Chondrocyte (in vitro differentiated cells): ENCODE measurements at regions not wholly inside any gene's neighbourhood (a gene's known extent, or its start where the extent isn't known, plus 50 kb on each side); places are given as distances from the start of the nearest gene placed in this dataset.

ENCODE experiments used
- DNase-seq: peaks from one replicate; pipeline ENCODE4 v3.0.0; 2021; ENCODE audit warnings: mixed read lengths, low spot score
- H3K27ac Mint-ChIP-seq: one replicate; pipeline ENCODE4 v1.8.0; 2021; ENCODE audit warnings: mild to moderate bottlenecking, moderate library complexity, mixed read lengths; ENCODE audit not compliant: unreplicated experiment
- H3K27me3 Mint-ChIP-seq: 2 replicates; pipeline ENCODE4 v1.8.0; 2021; ENCODE audit warnings: low read depth, mixed read lengths
- H3K36me3 Mint-ChIP-seq: 2 replicates; pipeline ENCODE4 v1.8.0; 2021; ENCODE audit warnings: low read depth, mixed read lengths
- H3K4me1 Mint-ChIP-seq: 2 replicates; pipeline ENCODE4 v1.8.0; 2021; ENCODE audit warnings: low read depth, mild to moderate bottlenecking, mixed read lengths
- H3K4me3 Mint-ChIP-seq: one replicate; pipeline ENCODE4 v1.8.0; 2021; ENCODE audit warnings: mild to moderate bottlenecking, moderate library complexity, mixed read lengths; ENCODE audit not compliant: unreplicated experiment
- H3K9me3 Mint-ChIP-seq: 2 replicates; pipeline ENCODE4 v1.8.0; 2021; ENCODE audit warnings: low read depth, mixed read lengths
- TF ChIP-seq, protein P1 (sequence below): fragments of 200-600 bp; sonication (generic); IDR thresholded peaks from 2 replicates; pipeline ENCODE4 v1.5.0; 2021; ENCODE audit warnings: antibody characterized with exemption, mild to moderate bottlenecking, moderate library complexity

DNA sequence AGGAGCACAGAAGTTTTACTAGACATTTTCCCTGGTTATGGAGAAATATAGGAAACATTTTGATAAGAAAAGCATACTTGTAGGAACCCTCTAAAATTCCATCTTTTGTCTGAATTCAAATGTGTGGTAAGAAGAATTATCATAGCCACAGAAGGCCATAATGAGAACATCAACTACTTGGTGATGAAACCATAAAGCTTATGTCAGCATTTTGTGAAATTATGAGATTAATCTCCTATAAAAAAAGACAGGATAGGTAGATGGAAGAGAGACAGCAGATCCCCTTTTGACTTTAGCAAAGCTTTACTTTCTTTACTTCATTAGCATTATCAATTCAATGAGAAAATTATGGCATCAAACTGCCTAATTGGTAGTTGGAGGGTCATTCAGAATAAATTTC, 697.0 kb downstream of the IGSF11 start:
- H3K27me3 Mint-ChIP-seq, result no peaks in the 10 kb centered on the region
- no peaks in the 10 kb centered on the region for H3K4me1 Mint-ChIP-seq
- DNase-seq, result no peak
- TF ChIP-seq, protein P1, sequence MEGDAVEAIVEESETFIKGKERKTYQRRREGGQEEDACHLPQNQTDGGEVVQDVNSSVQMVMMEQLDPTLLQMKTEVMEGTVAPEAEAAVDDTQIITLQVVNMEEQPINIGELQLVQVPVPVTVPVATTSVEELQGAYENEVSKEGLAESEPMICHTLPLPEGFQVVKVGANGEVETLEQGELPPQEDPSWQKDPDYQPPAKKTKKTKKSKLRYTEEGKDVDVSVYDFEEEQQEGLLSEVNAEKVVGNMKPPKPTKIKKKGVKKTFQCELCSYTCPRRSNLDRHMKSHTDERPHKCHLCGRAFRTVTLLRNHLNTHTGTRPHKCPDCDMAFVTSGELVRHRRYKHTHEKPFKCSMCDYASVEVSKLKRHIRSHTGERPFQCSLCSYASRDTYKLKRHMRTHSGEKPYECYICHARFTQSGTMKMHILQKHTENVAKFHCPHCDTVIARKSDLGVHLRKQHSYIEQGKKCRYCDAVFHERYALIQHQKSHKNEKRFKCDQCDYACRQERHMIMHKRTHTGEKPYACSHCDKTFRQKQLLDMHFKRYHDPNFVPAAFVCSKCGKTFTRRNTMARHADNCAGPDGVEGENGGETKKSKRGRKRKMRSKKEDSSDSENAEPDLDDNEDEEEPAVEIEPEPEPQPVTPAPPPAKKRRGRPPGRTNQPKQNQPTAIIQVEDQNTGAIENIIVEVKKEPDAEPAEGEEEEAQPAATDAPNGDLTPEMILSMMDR, result no peak
- H3K4me3 Mint-ChIP-seq, result no peak overlapping the region
- peaks cover 6% of the 10 kb centered on the region for H3K9me3 Mint-ChIP-seq
- H3K27ac Mint-ChIP-seq, result no peak overlapping the region
- no peaks in the 10 kb centered on the region for H3K36me3 Mint-ChIP-seq

DNA sequence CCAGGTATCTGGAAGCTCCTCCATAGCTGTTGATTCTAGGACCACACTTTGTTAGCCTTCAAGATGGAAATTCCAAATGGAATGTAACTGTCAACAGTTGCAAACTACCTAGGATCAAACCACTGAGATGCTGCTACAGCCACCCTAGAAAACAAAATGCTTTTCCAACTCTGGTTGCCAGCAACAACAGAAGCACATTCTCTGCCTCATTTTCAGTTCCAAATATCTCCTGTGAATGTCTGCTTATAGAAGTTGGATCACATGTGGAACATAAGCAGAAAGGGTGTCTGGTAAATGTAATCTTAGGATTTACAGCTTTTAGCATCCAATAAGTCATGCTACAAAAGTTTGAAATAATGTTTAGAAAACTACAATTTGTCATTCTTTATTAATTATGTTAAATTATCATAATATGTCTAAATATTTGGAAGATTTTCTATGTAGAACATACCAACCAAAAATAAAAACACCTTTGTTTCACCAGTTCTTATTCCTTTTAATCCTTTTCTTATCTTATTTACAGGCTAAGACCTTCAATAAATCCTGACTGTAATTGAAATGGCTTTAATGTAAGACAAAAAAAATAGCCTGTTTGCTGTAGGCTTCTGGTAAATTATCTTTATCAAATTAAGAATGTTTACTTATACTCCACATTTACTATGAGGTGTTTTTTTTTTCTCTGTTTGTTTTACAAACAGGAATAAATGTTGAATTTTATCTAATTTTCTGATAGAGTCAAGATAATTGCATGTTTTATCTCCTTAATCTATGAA, 687.1 kb downstream of the IGSF11 start:
- DNase-seq, result no peak
- Mint-ChIP-seq H3K27ac (no peak overlapping the region), H3K4me3 (no peak overlapping the region), H3K27me3 (no peaks in the 10 kb centered on the region), H3K36me3 (no peaks in the 10 kb centered on the region), H3K9me3 (peaks cover 10% of the 10 kb centered on the region), H3K4me1 (peaks cover 7% of the 10 kb centered on the region)
- TF ChIP-seq, protein P1, result no peak

DNA sequence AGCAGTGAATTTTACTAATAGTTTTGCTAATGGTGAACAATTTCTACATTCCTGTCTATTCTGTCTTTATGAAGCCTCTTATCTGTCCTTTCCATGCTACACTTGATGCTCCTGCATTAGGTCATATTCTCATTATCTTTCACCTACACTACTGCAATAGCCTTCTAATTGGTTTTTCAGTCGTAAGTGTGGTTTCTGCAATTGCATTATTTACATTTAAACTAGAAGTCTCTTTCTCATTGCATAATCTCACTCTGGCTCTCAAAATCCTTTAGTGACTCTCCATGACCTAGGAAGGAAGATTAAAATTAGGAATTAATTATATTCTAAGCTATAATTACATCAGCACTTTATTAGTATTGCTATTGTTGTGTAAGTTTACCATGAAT, 686.5 kb downstream of the IGSF11 start:
- peaks cover 7% of the 10 kb centered on the region for H3K4me1 Mint-ChIP-seq
- no peak overlapping the region for H3K27ac Mint-ChIP-seq
- peaks cover 12% of the 10 kb centered on the region for H3K9me3 Mint-ChIP-seq
- no peak for DNase-seq
- H3K4me3 Mint-ChIP-seq, result no peak overlapping the region
- TF ChIP-seq, protein P1, result no peak
- no peaks in the 10 kb centered on the region for H3K27me3 Mint-ChIP-seq
- H3K36me3 Mint-ChIP-seq, result no peaks in the 10 kb centered on the region

DNA sequence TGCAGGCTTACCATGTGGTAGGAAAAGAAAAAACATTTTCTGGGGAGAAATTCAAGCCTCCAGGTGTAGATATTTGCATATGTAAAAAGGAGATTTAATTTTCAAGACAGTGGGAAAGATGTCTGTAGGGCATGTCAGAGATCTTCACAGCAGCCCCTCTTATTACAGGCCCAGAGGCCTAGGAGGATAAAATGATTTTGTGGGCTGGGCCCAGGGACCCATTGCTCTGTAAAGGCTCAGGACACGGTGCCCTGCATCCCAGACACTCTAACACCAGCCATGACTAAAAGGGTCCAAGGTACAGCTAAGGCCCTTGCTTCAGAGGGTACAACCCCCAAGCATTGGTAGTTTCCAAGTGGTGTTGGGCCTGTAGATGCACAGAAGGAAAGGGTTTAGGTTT, 680.1 kb downstream of the IGSF11 start:
- Mint-ChIP-seq H3K36me3 (peaks cover 4% of the 10 kb centered on the region), H3K4me3 (no peak overlapping the region), H3K9me3 (peaks cover 54% of the 10 kb centered on the region), H3K4me1 (no peaks in the 10 kb centered on the region), H3K27ac (no peak overlapping the region), H3K27me3 (no peaks in the 10 kb centered on the region)
- TF ChIP-seq, protein P1, result no peak
- no peak for DNase-seq

DNA sequence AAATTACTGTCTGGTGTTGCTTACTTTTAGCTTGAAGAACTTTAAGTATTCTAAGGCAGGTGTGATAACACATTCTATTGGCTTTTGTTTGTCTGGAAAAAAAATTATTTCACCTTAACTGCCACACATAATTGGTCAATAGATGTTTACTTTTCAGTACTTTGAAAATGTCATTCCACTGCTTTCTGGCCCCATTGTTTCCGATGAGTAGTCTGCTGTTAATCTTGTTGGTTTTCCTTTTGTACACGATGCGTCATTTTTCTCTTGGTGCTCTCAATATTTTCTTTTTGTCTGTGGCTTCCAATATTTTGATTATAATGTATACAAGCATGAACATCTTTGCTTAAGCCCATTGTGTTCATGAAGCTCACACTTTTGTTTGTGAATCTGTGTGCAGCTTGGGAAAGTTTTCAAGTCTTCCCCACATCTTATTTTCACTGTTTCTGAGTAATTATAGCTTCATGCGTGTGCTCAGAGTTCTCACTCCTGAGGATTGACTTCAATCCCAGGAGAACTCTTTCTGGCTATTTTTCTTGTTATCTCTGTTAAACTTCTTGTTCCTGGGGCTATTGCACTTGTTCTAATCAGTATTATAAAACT, 664.7 kb downstream of the IGSF11 start:
- peaks cover 25% of the 10 kb centered on the region for H3K9me3 Mint-ChIP-seq

More for the DNA sequence above, 664.7 kb downstream of the IGSF11 start:
- no peak for DNase-seq
- H3K27ac Mint-ChIP-seq, result no peak overlapping the region
- TF ChIP-seq, protein P1, result no peak
- H3K27me3 Mint-ChIP-seq, result peaks cover 4% of the 10 kb centered on the region
- H3K36me3 Mint-ChIP-seq, result peaks cover 2% of the 10 kb centered on the region
- H3K4me3 Mint-ChIP-seq, result no peak overlapping the region
- no peaks in the 10 kb centered on the region for H3K4me1 Mint-ChIP-seq
